H9 (cell line): ENCODE measurements at regions not wholly inside any gene's neighbourhood (a gene's known extent, or its start where the extent isn't known, plus 50 kb on each side); places are given as distances from the start of the nearest gene placed in this dataset.

Experiments used
- DNase-seq: peaks from one replicate; pipeline ENCODE4 v3.0.0-alpha.2; 2017
- H2AFZ ChIP-seq: one replicate; pipeline ENCODE4 v1.6.1; 2013; ENCODE audit warnings: mild to moderate bottlenecking, low read length, control low read depth, moderate library complexity
- H2AK5ac ChIP-seq: 2 replicates; pipeline ENCODE4 v1.6.1; 2013; ENCODE audit warnings: low read length, control low read depth, mixed read lengths; ENCODE audit not compliant: insufficient read length
- H2BK120ac ChIP-seq: one replicate; pipeline ENCODE4 v1.6.1; 2013; ENCODE audit warnings: low read depth, mild to moderate bottlenecking, low read length, control low read depth, inconsistent platforms; ENCODE audit not compliant: poor library complexity, severe bottlenecking
- H2BK12ac ChIP-seq: 2 replicates; pipeline ENCODE4 v1.6.1; 2013; ENCODE audit warnings: low read length, control low read depth, mixed read lengths, low read depth; ENCODE audit not compliant: insufficient read length
- H2BK15ac ChIP-seq: 2 replicates; pipeline ENCODE4 v1.6.1; 2013; ENCODE audit warnings: low read depth, low read length, control low read depth
- H2BK20ac ChIP-seq: one replicate; pipeline ENCODE4 v1.6.1; 2013; ENCODE audit warnings: low read depth, mild to moderate bottlenecking, low read length, control low read depth, inconsistent platforms; ENCODE audit not compliant: poor library complexity, severe bottlenecking
- H2BK5ac ChIP-seq: 2 replicates; pipeline ENCODE4 v1.6.1; 2013; ENCODE audit warnings: low read length, control low read depth, mixed read lengths; ENCODE audit not compliant: insufficient read length
- H3K14ac ChIP-seq: 2 replicates; pipeline ENCODE4 v1.6.1; 2013; ENCODE audit warnings: low read length, control low read depth; ENCODE audit not compliant: insufficient read depth
- H3K18ac ChIP-seq: 2 replicates; pipeline ENCODE4 v1.6.1; 2013; ENCODE audit warnings: low read depth, mild to moderate bottlenecking, mixed read lengths, low read length, control low read depth; ENCODE audit not compliant: insufficient read length
- H3K23ac ChIP-seq: 2 replicates; pipeline ENCODE4 v1.6.1; 2013; ENCODE audit warnings: low read length, control low read depth, mixed read lengths, low read depth; ENCODE audit not compliant: insufficient read length
- H3K23me2 ChIP-seq: 2 replicates; pipeline ENCODE4 v1.6.1; 2013; ENCODE audit warnings: low read depth, mild to moderate bottlenecking, mixed read lengths, low read length, control low read depth; ENCODE audit not compliant: insufficient read length, poor library complexity, severe bottlenecking
- H3K27ac ChIP-seq: 2 replicates; pipeline ENCODE4 v1.5.1; 2013; ENCODE audit warnings: low read length, control low read depth, mixed read lengths, low read depth; ENCODE audit not compliant: insufficient read length
- H3K27me3 ChIP-seq: 2 replicates; pipeline ENCODE4 v1.6.1; 2013; ENCODE audit warnings: low read length, control low read depth, inconsistent platforms; ENCODE audit not compliant: insufficient read depth
- H3K4ac ChIP-seq: 2 replicates; pipeline ENCODE4 v1.6.1; 2013; ENCODE audit warnings: low read depth, mild to moderate bottlenecking, control low read depth, inconsistent platforms, low read length, moderate library complexity
- H3K4me1 ChIP-seq: 2 replicates; pipeline ENCODE4 v1.6.1; 2013; ENCODE audit warnings: low read length, control low read depth, inconsistent platforms; ENCODE audit not compliant: insufficient read depth
- H3K4me2 ChIP-seq: 2 replicates; pipeline ENCODE4 v1.6.1; 2013; ENCODE audit warnings: low read length, control low read depth, mixed read lengths; ENCODE audit not compliant: insufficient read length, insufficient read depth
- H3K56ac ChIP-seq: 2 replicates; pipeline ENCODE4 v1.6.1; 2013; ENCODE audit warnings: low read depth, mild to moderate bottlenecking, mixed read lengths, low read length, control low read depth; ENCODE audit not compliant: insufficient read length
- H3K79me1 ChIP-seq: 2 replicates; pipeline ENCODE4 v1.6.1; 2013; ENCODE audit warnings: low read depth, mild to moderate bottlenecking, moderate library complexity, low read length, control low read depth, inconsistent platforms; ENCODE audit not compliant: insufficient read depth, poor library complexity, severe bottlenecking
- H3K79me2 ChIP-seq: 2 replicates; pipeline ENCODE4 v1.6.1; 2013; ENCODE audit warnings: low read length, control low read depth, inconsistent platforms; ENCODE audit not compliant: insufficient read depth
- H3K9ac ChIP-seq: 2 replicates; pipeline ENCODE4 v1.6.1; 2013; ENCODE audit warnings: low read length, control low read depth, mixed read lengths; ENCODE audit not compliant: insufficient read length; ENCODE audit errors: extremely low read depth
- H3K9me3 ChIP-seq: one replicate; pipeline ENCODE4 v1.6.1; 2013; ENCODE audit warnings: low read depth, low read length, inconsistent platforms; ENCODE audit not compliant: control insufficient read depth
- H3T11ph ChIP-seq: one replicate; pipeline ENCODE4 v1.6.1; 2013; ENCODE audit warnings: mild to moderate bottlenecking, low read length, control low read depth, inconsistent platforms
- H4K20me1 ChIP-seq: one replicate; pipeline ENCODE4 v1.6.1; 2013; ENCODE audit not compliant: control insufficient read depth, insufficient read length, insufficient read depth
- H4K5ac ChIP-seq: 2 replicates; pipeline ENCODE4 v1.6.1; 2013; ENCODE audit warnings: low read depth, mild to moderate bottlenecking, mixed read lengths, low read length, control low read depth; ENCODE audit not compliant: insufficient read length
- H4K8ac ChIP-seq: replicated peaks from 2 replicates; pipeline ENCODE4 v1.6.1; 2013; ENCODE audit warnings: low read length, control low read depth, mixed read lengths, low read depth; ENCODE audit not compliant: insufficient read length
- H4K91ac ChIP-seq: 2 replicates; pipeline ENCODE4 v1.6.1; 2013; ENCODE audit warnings: low read depth, mild to moderate bottlenecking, moderate library complexity, mixed read lengths, low read length, control low read depth; ENCODE audit not compliant: insufficient read length
- H3K27ac Mint-ChIP-seq, 3 experiments: 2 replicates in 2 of 3; 3 replicates in 1 of 3; pipeline ENCODE4 v1.8.0; 2020 to 2021; ENCODE audit warnings: mixed read lengths in 3 of 3, mild to moderate bottlenecking in 1 of 3, moderate library complexity in 1 of 3
- H3K27me3 Mint-ChIP-seq: 2 replicates; pipeline ENCODE4 v1.8.0; 2021; ENCODE audit warnings: low read depth, mild to moderate bottlenecking, moderate library complexity, mixed read lengths
- H3K36me3 Mint-ChIP-seq, 3 experiments: 2 replicates in 2 of 3; 3 replicates in 1 of 3; pipeline ENCODE4 v1.8.0; 2020 to 2021; ENCODE audit warnings: low read depth in 3 of 3, mixed read lengths in 3 of 3; ENCODE audit not compliant: insufficient read depth in 1 of 3
- H3K4me1 Mint-ChIP-seq, 2 experiments: 2 replicates each; pipeline ENCODE4 v1.8.0; 2020; ENCODE audit warnings: mixed read lengths in 2 of 2
- H3K4me3 Mint-ChIP-seq, 2 experiments: 2 replicates in 1 of 2; 3 replicates in 1 of 2; pipeline ENCODE4 v1.8.0; 2020 to 2021; ENCODE audit warnings: mild to moderate bottlenecking in 2 of 2, mixed read lengths in 2 of 2, moderate library complexity in 1 of 2
- H3K9me3 Mint-ChIP-seq, 2 experiments: 2 replicates in 1 of 2; 3 replicates in 1 of 2; pipeline ENCODE4 v1.8.0; 2020; ENCODE audit warnings: mild to moderate bottlenecking in 2 of 2, mixed read lengths in 2 of 2, moderate library complexity in 1 of 2
- CTCF ChIP-seq: fragments of 200-600 bp; sonication (generic); conservative IDR thresholded peaks from 3 replicates; pipeline ENCODE4 v1.8.0; 2021; ENCODE audit warnings: antibody characterized with exemption, mild to moderate bottlenecking
- WGBS: extraction: QIAGEN DNeasy Blood & Tissue Kit; methylation state at CpG from one replicate; pipeline ENCODE4 v1.1.7; 2013; ENCODE audit warnings: missing lambda C conversion rate, low lambda C conversion rate, mixed read lengths; ENCODE audit not compliant: insufficient read length; ENCODE audit errors: extremely low coverage; 5-methylcytosine and 5-hydroxymethylcytosine counted together

DNA sequence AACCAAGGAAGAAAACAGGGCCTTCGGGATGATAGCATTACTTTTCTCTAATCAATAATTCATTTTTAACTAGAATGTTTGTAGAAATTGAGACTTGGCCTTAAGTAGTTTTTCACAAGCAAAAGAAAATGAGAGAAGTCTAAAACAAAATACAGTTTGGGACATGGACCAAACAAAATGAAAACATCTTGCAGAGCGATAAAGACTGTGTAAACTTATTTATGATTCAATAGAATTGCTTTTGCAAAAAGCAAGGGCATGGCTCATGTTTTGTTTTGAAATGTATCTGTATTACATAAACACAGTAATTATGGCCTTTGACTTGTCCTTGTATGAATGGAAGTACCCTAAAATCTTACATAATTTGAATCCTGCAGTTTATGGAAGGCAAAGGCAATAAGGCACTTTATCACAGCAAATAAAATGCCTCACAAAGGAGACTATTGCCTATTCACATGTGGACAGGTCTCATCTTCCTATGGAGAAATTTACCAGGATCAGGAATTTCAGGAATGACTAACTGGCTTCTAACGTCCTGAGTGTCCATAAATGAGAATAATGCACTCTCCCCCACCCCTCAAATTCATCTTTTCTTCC lies 295.2 kb downstream of the PTEN start:
- no peaks in the 10 kb centered on the region for H3K4me1 ChIP-seq
- no peaks in the 10 kb centered on the region for H3K23me2 ChIP-seq
- no peak for TF ChIP-seq CTCF
- no peak overlapping the region for H3K9ac ChIP-seq
- H3K14ac ChIP-seq: no peak overlapping the region
- no peak overlapping the region for H2BK120ac ChIP-seq
- Mint-ChIP-seq H3K27me3 (no peaks in the 10 kb centered on the region), H3K4me3 (no peak overlapping the region), H3K4me1 (no peaks in the 10 kb centered on the region), H3K9me3 (no peaks in the 10 kb centered on the region; a peak in 2 of 5 replicates), H3K27ac (no peak overlapping the region), H3K36me3 (peaks cover 0 to 4% (median 0%) of the 10 kb centered on the region in 3 experiments; a peak in 1 of 7 replicates)
- H2BK20ac ChIP-seq: no peak overlapping the region
- no peak overlapping the region for H2BK15ac ChIP-seq
- H3K56ac ChIP-seq: no peak overlapping the region
- H4K5ac ChIP-seq: no peak overlapping the region
- no peak overlapping the region for H2AK5ac ChIP-seq
- no peaks in the 10 kb centered on the region for H3K27me3 ChIP-seq
- no peak overlapping the region for H2AFZ ChIP-seq
- H4K20me1 ChIP-seq: no peaks in the 10 kb centered on the region
- H3K9me3 ChIP-seq: no peaks in the 10 kb centered on the region
- no peak overlapping the region for H3T11ph ChIP-seq
- H2BK12ac ChIP-seq: no peak overlapping the region
- WGBS: no CpG with 5 or more reads among the region's 3 CpGs
- no peak overlapping the region for H3K4ac ChIP-seq
- DNase-seq: no peak
- H3K79me2 ChIP-seq: no peaks in the 10 kb centered on the region
- H3K27ac ChIP-seq: no peak overlapping the region
- H2BK5ac ChIP-seq: no peak overlapping the region
- no peak overlapping the region for H4K8ac ChIP-seq
- H3K23ac ChIP-seq: no peak overlapping the region
- no peaks in the 10 kb centered on the region for H3K79me1 ChIP-seq
- no peak overlapping the region for H4K91ac ChIP-seq
- no peak overlapping the region for H3K18ac ChIP-seq
- H3K4me2 ChIP-seq: no peak overlapping the region
